Left renal cortex interstitium (tissue), 4 donors: ENCODE measurements at regions not wholly inside any gene's neighbourhood (a gene's known extent, or its start where the extent isn't known, plus 50 kb on each side); places are given as distances from the start of the nearest gene placed in this dataset.

Experiments used
- DNase-seq, 4 donors: peaks; one replicate each; pipeline ENCODE4 v3.0.0-alpha.2; 2013; ENCODE audit warnings: low read depth in 4 of 4, low spot score in 2 of 4, missing footprints in 1 of 4

DNA sequence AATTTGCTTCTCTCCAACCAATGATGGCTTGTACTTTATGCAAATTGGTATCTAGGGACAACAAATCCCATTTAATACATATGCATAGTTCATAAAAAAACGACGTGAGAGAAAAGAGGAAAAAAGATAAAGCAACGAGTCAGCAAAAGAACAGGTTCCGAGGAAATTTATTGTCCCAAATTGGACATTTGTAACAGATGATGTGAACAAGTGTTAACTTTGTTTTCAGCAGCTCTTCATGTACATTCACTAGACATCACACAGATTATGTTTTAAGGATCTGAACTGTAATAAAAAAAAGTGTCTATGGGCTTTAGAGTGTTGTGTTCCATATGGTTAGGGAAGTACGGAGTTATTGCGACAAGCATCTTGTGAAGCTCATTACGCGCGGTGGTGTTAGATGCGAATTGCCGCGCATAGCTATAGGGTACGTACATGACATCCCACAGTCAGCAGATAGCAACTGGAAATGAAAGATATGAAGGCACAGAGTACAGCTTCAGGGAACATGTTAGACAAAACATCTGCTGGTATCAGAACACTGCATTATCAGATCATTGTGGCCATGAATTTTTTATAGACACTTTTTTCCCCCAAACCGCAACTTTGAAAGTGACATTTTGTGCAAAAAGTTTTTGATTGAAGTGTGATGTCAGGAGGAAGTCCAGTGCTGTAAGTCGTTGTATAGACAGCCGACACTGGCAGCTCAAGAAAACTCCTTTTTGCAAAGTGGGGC, 1073.1 kb upstream of the FANCL start:
- DNase-seq: no peak

DNA sequence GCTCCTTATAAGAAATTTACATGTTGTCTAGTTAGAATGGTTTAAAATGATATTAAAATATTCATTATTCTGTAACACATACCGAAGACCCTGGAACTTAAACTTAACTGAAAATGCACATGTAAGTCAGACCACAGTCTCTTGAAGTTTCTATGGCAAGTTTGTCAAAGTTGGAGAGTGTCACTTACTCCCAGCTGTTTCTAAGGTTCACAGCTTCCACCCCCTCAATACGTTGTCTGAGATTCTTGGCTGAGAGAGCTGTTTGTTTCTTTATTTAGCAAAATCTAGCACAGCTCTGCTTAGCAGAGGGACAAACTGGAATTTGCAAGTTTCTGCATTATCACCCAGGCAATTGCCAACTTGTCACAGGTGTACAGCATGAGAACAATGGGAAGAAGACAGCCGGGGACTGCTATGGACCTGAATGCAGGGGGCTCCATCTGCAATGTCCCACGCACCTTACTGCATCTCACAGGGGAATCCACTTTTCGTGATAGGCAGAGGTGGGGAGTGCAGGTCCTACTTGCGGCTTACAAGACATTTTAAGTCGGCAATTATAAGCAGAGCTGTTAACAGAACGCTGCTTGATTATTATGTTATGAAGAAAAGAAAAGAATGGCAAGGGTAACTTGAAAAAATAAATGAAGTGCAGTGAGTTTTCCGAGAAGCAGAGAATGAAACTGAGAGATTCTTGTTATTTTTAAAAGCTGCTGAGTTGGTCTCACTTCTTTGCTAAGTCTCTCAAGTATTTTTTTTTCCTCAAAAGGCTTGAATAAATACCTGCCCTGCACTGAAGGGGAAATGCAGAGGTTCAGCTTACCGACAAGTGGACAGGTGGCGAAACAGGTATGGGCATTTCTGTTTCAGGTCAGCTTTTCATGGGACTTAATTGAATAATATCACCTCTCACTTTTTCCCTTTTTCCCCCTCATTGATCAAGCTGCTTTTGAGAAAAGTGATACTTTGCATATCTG, 1072.1 kb upstream of the FANCL start:
- no peak for DNase-seq

DNA sequence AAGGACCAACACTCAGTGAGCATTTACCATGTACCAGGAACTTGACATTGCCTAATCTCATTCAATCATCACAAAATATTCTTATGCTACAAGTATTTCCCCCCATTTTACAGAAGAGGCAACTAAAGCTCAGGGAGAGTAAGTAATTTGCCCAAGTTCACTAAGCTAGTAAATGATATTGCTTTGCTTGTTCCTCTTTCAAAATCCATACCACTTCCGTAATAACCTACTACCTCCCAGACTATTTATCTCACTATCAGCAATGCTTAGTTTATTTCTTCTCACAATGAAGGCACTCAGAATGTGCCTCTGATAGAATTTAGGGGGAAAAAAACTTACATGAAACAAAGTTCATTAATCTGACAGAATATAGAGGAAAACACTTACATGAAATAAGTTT, 1070.9 kb upstream of the FANCL start:
- DNase-seq: no peak

DNA sequence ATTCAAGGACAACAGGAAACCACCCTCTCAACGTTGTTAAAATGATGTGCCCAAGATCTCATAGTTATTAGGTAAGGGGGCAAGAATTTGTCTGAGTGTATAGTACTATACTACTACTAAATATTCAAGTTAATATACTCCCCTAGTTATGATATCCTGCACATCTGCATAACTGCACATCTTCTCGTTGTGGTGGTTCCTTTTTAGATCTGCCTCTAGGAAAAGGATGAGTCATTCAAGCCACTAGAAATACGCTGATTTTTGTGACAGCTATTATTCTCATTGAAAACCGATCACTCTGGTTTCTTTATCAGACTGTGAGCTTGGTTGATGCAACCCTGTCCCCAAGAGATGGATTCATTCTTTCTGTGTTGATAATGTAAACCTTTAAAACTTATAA, 1067.0 kb upstream of the FANCL start:
- DNase-seq: no peak

- DNase-seq: no peak
These were observed 1066.1 kb upstream of the FANCL start for GRCh38 chr2:59307196-59307595.

GRCh38 chr2:59303272-59303671, 1062.1 kb upstream of the FANCL start:
- DNase-seq: no peak

DNA sequence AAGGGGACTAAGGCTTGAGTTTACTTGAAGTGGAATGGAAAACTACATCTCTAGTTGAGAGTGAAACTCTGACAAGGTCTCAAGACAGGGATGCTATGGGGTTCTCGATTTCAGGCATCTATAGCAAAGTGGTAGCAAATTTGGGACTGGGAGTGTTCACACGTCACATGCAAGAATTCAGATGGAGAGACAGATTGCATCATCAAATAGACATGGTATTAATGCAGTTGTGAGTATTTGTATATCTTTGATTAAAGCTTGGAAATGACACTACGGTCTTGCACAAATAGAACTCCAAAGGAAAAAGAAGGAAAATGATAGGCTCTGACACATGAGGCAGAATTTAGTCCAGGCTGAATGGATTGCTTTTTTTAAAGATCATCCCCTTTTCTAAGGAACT, 1061.6 kb upstream of the FANCL start:
- no peak for DNase-seq

- peak; percentile 50 to 74 (median 58) for DNase-seq
These were observed 1060.6 kb upstream of the FANCL start for GRCh38 chr2:59301466-59302402.

DNA sequence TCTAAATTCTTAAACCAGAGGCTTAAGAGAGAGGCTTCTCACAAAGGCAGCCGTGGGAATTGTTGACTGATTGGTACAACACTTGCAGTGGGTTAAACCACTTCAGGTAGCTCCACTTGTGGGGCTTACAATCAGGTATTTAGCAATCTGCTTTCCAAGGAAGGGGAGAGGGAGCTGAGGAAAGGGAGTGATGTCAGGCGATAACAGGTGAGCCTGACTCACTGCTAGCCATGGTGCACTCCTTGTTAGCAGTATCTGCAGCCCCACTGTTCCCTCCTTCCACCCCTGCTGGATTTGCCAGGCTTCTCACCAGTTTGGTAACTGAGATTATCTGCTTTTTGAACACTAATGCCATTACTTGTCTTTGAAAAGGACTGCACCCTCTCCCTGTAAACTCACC, 1056.7 kb upstream of the FANCL start:
- DNase-seq: no peak

- DNase-seq: no peak
These were observed 1055.2 kb upstream of the FANCL start for GRCh38 chr2:59296279-59296678.

DNA sequence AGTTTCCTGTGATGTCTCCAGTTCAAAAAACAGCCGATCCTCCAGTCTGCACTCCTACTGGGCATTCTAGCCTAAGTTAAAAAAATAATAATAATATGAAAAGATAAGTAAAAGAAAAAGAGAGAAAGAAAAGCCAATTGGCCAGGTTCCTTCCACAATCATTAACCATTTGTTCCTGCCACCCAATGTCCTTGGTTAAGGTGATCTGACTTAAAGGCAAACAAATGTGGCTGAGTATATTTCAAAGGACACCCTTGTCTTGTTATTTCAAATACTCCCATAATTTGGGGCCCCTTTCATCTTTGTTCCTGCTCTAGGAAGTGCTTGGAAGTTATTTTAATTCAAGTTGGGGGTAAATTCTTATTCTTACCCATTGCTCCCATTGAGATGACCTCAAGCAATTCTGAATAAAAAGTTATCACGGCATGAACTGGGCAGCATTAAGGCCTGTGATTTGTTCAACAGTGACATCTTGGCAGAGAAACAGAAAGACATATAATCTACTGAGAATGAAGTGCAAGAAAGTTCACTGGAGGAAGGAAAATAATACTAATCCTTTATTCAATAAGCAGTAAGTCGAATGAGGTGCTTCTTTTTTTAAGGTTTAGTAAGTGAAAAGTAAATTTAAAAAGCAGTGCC, 1054.5 kb upstream of the FANCL start:
- DNase-seq: no peak

GRCh38 chr2:59288771-59289170, 1047.6 kb upstream of the FANCL start:
- DNase-seq: no peak

GRCh38 chr2:59282374-59283057, 1041.4 kb upstream of the FANCL start:
- DNase-seq: no peak

DNA sequence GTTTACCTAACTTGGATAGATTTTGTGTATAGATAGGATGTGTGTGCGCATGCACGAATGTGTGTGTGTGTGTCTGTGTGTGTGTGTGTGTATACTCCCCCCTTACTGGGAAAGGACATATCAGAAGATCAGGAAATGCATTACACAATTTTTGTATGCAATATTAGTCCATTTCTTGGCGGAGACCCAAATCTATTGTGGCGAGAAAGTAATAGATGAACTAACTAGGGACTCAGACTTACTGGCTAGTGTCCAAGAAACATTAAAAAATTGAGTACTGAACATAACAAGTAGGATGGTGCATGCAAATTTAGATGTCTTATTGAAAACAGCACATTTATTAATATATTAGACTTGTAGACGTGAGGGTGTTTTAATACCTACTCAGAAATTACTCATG, 1036.5 kb upstream of the FANCL start:
- DNase-seq: no peak

- DNase-seq: no peak
These were observed 1035.8 kb upstream of the FANCL start for GRCh38 chr2:59276917-59277316.

DNA sequence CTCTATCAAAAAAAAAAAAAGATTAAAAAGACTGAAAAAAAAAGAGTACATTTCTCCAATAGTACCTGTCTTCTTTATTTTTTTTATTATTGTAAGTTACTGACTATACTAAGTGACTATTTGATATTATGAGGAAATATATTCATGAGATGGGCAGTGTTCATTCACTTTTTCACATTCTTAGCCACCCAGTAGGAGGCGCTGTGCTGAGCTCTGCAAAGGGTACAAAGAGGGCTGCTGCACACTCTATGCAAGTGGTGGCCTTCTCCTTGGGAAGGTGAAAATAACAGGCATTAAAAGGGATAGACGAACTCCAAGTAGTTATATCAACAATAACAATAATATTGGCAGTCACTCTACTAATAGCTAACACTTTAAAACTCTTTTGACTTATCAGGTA, 1034.9 kb upstream of the FANCL start:
- DNase-seq: no peak

GRCh38 chr2:59266453-59266852, 1025.3 kb upstream of the FANCL start:
- no peak for DNase-seq

- no peak for DNase-seq
These were observed 1018.8 kb upstream of the FANCL start for GRCh38 chr2:59259913-59260312.

DNA sequence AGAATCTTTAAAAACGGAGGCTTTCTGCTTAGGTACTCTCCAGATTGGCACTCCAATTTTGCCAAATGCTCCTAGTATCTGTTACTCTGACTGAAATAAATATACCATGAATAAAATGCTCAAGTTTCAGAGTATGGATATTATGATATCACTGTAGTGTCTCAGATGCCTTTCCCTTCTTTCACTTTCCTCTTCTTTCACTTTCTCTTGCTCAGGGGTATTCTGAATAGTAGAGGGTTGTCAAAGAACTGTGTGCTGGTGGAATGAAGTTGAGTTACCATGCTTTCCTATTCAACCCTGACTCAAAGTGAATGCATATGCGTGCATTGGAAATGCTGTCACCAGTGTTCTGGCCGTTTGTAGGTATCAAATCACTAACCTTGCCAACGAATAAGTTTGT, 1015.2 kb upstream of the FANCL start:
- no peak for DNase-seq

DNA sequence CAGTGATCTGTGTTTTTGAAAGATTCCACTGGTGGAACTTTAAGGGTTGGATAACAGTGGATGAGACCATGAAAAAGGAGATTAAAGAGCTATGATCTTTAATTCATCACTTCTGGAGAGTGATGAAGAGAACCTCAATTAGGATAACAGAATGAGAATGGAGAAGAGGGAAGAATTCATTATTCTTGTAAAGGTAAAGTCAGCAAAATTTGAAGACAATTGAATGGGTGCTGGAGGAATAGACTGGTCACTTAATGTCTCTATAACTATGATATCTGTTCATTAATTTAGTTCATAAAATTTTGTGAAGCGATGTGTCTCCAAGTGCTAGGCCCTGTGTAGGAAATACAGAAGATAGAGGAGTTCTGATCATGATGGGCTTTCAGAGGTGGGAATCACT, 1013.2 kb upstream of the FANCL start:
- no peak for DNase-seq
